ENCODE measurements at regions not wholly inside any gene's neighbourhood (a gene's known extent, or its start where the extent isn't known, plus 50 kb on each side); places are given as distances from the start of the nearest gene placed in this dataset.

- no peak for TF ChIP-seq MAX (IDR thresholded peaks at IDR 0.05)
- no peak for TF ChIP-seq REST (IDR thresholded peaks at IDR 0.05; ENCODE audit: low read depth)
- TF ChIP-seq TAF1 (IDR thresholded peaks at IDR 0.05; ENCODE audit: low read depth) = no peak
- no peak for TF ChIP-seq YY1 (IDR thresholded peaks at IDR 0.05; ENCODE audit: low read depth)
- no peak for TF ChIP-seq ZBTB7A (IDR thresholded peaks at IDR 0.05; ENCODE audit: low read depth)
- no peak for TF ChIP-seq NFIC (IDR thresholded peaks at IDR 0.05)
- TF ChIP-seq TEAD4 (IDR thresholded peaks at IDR 0.05) = no peak
- TF ChIP-seq USF1 (IDR thresholded peaks at IDR 0.05) = no peak
- no peak for TF ChIP-seq TCF12 (IDR thresholded peaks at IDR 0.05; ENCODE audit: low read depth)
- TF ChIP-seq CEBPB (IDR thresholded peaks at IDR 0.05) = no peak
- TF ChIP-seq RAD21 (IDR thresholded peaks at IDR 0.05; ENCODE audit: low read depth) = no peak
- TF ChIP-seq CREB1 (IDR thresholded peaks at IDR 0.05; ENCODE audit: low read depth) = no peak
- TF ChIP-seq EP300 (IDR thresholded peaks at IDR 0.05; ENCODE audit: borderline replicate concordance) = no peak
- TF ChIP-seq FOXM1 (IDR thresholded peaks at IDR 0.05; ENCODE audit: borderline replicate concordance, low read depth) = no peak
- no peak for TF ChIP-seq EGR1 (IDR thresholded peaks at IDR 0.05)
Observed at GRCh38 chr14:22046063-22046462, 372.4 kb upstream of the OR4E1 start.

GRCh38 chr14:22044193-22044592 lies 370.6 kb upstream of the OR4E1 start:
- TF ChIP-seq CREB1 (IDR thresholded peaks at IDR 0.05; ENCODE audit: low read depth) (no peak), MAX (IDR thresholded peaks at IDR 0.05) (no peak), EGR1 (IDR thresholded peaks at IDR 0.05) (no peak)

- TF ChIP-seq FOXM1 (IDR thresholded peaks at IDR 0.05; ENCODE audit: borderline replicate concordance, low read depth) (no peak), REST (IDR thresholded peaks at IDR 0.05; ENCODE audit: low read depth) (no peak), RAD21 (IDR thresholded peaks at IDR 0.05; ENCODE audit: low read depth) (no peak), EGR1 (IDR thresholded peaks at IDR 0.05) (no peak), TCF12 (IDR thresholded peaks at IDR 0.05; ENCODE audit: low read depth) (no peak), CREB1 (IDR thresholded peaks at IDR 0.05; ENCODE audit: low read depth) (no peak), YY1 (IDR thresholded peaks at IDR 0.05; ENCODE audit: low read depth) (no peak), EP300 (IDR thresholded peaks at IDR 0.05; ENCODE audit: borderline replicate concordance) (no peak), MAX (IDR thresholded peaks at IDR 0.05) (no peak), TEAD4 (IDR thresholded peaks at IDR 0.05) (no peak), USF1 (IDR thresholded peaks at IDR 0.05) (no peak), NFIC (IDR thresholded peaks at IDR 0.05) (no peak)
Observed at GRCh38 chr14:22040781-22041125, 367.1 kb upstream of the OR4E1 start.

GRCh38 chr14:22039938-22040780 lies 366.5 kb upstream of the OR4E1 start:
- TF ChIP-seq TCF12 (IDR thresholded peaks at IDR 0.05; ENCODE audit: low read depth) (no peak), RAD21 (IDR thresholded peaks at IDR 0.05; ENCODE audit: low read depth) (peak; percentile 13; the same call in 1 of the 2 replicates), TEAD4 (IDR thresholded peaks at IDR 0.05) (no peak), USF1 (IDR thresholded peaks at IDR 0.05) (no peak), REST (IDR thresholded peaks at IDR 0.05; ENCODE audit: low read depth) (no peak), CREB1 (IDR thresholded peaks at IDR 0.05; ENCODE audit: low read depth) (no peak), TAF1 (IDR thresholded peaks at IDR 0.05; ENCODE audit: low read depth) (no peak), EP300 (IDR thresholded peaks at IDR 0.05; ENCODE audit: borderline replicate concordance) (no peak), NFIC (IDR thresholded peaks at IDR 0.05) (no peak)
